ENCODE measurements at regions not wholly inside any gene's neighbourhood (a gene's known extent, or its start where the extent isn't known, plus 50 kb on each side); places are given as distances from the start of the nearest gene placed in this dataset.

DNA sequence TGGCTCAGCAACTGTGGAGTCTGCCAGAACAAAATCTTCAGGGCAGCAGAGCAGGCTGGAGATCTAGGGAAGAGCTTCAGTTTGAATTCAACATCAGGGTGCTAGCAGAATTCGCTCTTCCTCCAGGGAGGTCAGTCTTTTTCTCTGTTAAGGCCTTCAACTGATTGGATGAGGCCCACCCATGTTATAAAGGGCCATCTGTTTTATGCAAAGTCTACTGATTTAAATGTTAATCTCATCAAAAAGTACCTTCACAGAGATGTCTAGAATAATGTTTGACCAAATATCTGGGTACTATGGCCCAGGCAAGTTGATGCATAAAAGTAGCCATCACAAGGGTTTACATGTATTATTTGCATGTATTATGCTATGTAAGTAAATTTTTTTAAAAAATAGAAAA, 378.4 kb downstream of the BTG1 start:
- no peak for TF ChIP-seq POLR2A (IDR thresholded peaks at IDR 0.05)
- TF ChIP-seq, protein P1, sequence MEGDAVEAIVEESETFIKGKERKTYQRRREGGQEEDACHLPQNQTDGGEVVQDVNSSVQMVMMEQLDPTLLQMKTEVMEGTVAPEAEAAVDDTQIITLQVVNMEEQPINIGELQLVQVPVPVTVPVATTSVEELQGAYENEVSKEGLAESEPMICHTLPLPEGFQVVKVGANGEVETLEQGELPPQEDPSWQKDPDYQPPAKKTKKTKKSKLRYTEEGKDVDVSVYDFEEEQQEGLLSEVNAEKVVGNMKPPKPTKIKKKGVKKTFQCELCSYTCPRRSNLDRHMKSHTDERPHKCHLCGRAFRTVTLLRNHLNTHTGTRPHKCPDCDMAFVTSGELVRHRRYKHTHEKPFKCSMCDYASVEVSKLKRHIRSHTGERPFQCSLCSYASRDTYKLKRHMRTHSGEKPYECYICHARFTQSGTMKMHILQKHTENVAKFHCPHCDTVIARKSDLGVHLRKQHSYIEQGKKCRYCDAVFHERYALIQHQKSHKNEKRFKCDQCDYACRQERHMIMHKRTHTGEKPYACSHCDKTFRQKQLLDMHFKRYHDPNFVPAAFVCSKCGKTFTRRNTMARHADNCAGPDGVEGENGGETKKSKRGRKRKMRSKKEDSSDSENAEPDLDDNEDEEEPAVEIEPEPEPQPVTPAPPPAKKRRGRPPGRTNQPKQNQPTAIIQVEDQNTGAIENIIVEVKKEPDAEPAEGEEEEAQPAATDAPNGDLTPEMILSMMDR (IDR thresholded peaks at IDR 0.05) = no peak

All from sigmoid colon (tissue), 3 donors.